ENCODE measurements at regions not wholly inside any gene's neighbourhood (a gene's known extent, or its start where the extent isn't known, plus 50 kb on each side); places are given as distances from the start of the nearest gene placed in this dataset.

GRCh38 chr5:128736553-128736952, 198.5 kb upstream of the FBN2 start:
- no peak overlapping the region for H3K4me3 ChIP-seq
- no peaks in the 10 kb centered on the region for H3K9me3 ChIP-seq
- H3K27ac ChIP-seq: no peak overlapping the region
- TF ChIP-seq POLR2A (IDR thresholded peaks at IDR 0.05) (no peak), CTCF (IDR thresholded peaks at IDR 0.05) (no peak)
- no peaks in the 10 kb centered on the region for H3K36me3 ChIP-seq
- no peaks in the 10 kb centered on the region for H3K27me3 ChIP-seq
- no peaks in the 10 kb centered on the region for H3K4me1 ChIP-seq
- DNase-seq: no peak

GRCh38 chr5:128749136-128749898, 211.3 kb upstream of the FBN2 start:
- no peak for TF ChIP-seq POLR2A (IDR thresholded peaks at IDR 0.05)
- no peak for TF ChIP-seq CTCF (IDR thresholded peaks at IDR 0.05)
- Histone ChIP-seq H3K9me3 (no peaks in the 10 kb centered on the region), H3K4me3 (no peak overlapping the region), H3K4me1 (no peaks in the 10 kb centered on the region), H3K27ac (no peak overlapping the region), H3K36me3 (no peaks in the 10 kb centered on the region), H3K27me3 (no peaks in the 10 kb centered on the region)
- DNase-seq: no peak

- Histone ChIP-seq H3K4me3 (no peak overlapping the region), H3K27ac (no peak overlapping the region), H3K4me1 (no peaks in the 10 kb centered on the region), H3K27me3 (no peaks in the 10 kb centered on the region), H3K36me3 (no peaks in the 10 kb centered on the region), H3K9me3 (no peaks in the 10 kb centered on the region)
- TF ChIP-seq POLR2A (IDR thresholded peaks at IDR 0.05) (no peak), CTCF (IDR thresholded peaks at IDR 0.05) (no peak)
- DNase-seq: no peak
These were observed 212.1 kb upstream of the FBN2 start for GRCh38 chr5:128750155-128750554.

- Histone ChIP-seq H3K4me1 (no peaks in the 10 kb centered on the region), H3K27ac (no peak overlapping the region), H3K9me3 (no peaks in the 10 kb centered on the region), H3K36me3 (no peaks in the 10 kb centered on the region), H3K4me3 (no peak overlapping the region), H3K27me3 (no peaks in the 10 kb centered on the region)
- DNase-seq: no peak
- TF ChIP-seq POLR2A (IDR thresholded peaks at IDR 0.05): no peak
- no peak for TF ChIP-seq CTCF (IDR thresholded peaks at IDR 0.05)
These were observed 207.9 kb upstream of the SLC27A6 start for GRCh38 chr5:128757196-128757959.

GRCh38 chr5:128762661-128763306, 202.5 kb upstream of the SLC27A6 start:
- no peaks in the 10 kb centered on the region for H3K36me3 ChIP-seq
- no peak for DNase-seq
- H3K4me3 ChIP-seq: no peak overlapping the region
- H3K4me1 ChIP-seq: no peaks in the 10 kb centered on the region
- H3K27ac ChIP-seq: no peak overlapping the region
- TF ChIP-seq CTCF (IDR thresholded peaks at IDR 0.05) (no peak), POLR2A (IDR thresholded peaks at IDR 0.05) (no peak)
- H3K27me3 ChIP-seq: no peaks in the 10 kb centered on the region
- H3K9me3 ChIP-seq: no peaks in the 10 kb centered on the region

Measured in Peyer's patch (tissue), 4 donors.